HG02610 (cell line): ENCODE measurements at regions not wholly inside any gene's neighbourhood (a gene's known extent, or its start where the extent isn't known, plus 50 kb on each side); places are given as distances from the start of the nearest gene placed in this dataset.

ENCODE experiments used
- ATAC-seq: cut with Tn5 transposase; IDR thresholded peaks from one replicate; pipeline ENCODE4 v1.9.1; 2021; ENCODE audit warnings: mild to moderate bottlenecking, moderate library complexity; ENCODE audit not compliant: unreplicated experiment

DNA sequence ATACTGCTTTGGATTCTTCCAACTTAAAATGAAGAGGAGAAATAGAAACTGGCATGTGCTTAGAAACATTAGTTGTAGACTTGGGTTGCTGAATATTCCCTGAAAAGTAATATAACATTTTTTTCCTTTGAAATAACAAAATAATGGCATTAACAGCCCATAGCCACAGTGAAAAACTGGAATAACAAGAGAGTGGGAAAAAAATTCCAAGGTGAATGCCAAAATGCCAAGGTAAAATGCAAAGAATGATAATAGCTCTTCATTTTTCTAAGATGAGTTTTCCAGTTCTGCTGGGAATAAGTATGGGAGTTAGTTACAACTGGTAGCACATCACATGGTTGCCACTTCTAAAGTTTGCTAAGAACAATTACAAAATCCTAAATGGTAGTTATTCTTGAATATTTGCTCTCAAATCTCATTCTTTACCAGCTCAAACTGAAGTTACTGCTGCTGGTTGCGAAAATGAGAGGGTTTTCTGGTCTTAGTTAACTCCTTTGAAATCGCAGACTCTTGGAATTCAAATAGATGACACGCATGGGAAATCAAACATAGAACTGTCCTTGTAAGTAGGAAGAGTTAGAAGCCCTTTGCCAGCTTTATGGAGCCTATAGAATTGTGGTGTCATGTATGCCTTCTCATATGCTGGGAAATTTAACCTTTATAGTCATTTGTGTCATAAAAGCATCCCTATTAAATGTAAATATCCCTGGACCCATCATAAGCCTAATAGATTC, 165.0 kb upstream of the DCN start:
- ATAC-seq: no peak

DNA sequence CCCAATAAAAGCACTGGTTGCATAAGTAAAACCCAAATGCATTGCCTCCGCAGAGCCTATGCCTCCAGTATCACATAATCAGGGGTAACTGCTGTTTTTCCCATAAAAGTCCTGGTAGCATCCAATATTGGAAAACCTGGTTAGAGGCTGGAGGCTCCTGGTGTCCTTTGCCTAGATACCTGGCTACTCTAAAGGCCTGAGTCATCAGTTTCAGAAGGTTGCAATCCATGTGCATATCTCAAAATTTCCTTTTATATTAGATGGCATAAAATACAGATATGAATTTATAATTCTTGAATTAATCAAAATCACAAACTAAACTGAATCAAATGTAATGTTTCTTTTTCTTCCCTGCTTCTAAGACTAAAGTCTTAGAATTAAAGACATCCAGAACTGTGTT, 164.2 kb upstream of the DCN start:
- ATAC-seq: no peak

DNA sequence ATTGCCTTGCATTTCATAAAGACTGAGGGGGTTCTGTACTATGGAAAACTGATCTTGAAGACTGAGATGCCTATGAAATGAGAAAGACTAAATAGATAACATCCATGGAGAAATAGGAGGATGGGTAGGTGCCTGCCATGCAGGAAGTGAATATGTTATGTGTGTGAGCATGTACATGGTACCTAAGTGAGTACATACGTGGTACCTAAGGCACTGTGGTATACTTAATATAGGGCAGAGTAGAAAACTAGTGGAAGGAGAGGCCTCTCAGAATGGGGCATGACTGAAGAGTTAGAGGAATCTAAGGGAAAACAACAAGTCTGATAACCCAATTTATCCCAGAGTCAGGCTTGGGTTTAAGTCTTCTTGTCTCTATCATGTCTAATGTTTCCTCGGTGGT, 161.8 kb upstream of the DCN start:
- no peak for ATAC-seq

DNA sequence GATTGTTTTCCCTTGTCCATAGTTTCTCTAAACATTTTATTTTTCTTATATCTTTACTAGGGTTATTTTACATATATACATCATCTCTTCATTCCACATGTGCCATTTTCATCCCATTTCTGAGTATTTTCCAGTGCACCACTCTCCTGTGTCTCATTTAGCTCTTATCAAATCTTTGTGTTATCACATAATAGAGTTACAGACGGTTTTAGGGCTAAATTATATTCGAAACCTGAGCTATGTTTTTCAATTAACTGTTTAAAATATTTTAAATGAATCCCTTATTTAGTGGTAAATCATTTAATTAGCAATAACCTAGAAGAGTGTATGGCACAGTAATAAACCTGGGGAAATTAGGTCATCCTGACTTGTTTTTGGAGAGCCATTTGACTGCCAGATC, 160.4 kb upstream of the DCN start:
- no peak for ATAC-seq

DNA sequence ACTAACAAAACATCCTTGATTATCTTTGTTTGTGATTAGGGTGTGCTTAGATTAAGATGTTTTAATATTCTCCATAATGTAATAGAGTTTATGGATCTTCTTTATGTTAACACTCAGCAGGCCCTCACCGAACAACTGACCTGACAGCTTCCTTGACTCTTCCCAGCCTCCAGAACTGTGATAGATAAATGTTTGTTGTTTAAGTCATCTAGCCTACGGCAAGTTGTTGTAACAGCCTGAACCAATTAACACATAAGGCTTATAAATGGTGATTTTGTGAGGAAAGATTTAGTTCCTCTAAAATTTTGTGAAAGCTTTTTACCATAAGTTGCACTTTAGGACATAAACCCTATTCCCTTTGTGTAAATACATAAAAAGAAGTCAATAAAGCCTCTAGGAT, 156.5 kb upstream of the DCN start:
- ATAC-seq: no peak

DNA sequence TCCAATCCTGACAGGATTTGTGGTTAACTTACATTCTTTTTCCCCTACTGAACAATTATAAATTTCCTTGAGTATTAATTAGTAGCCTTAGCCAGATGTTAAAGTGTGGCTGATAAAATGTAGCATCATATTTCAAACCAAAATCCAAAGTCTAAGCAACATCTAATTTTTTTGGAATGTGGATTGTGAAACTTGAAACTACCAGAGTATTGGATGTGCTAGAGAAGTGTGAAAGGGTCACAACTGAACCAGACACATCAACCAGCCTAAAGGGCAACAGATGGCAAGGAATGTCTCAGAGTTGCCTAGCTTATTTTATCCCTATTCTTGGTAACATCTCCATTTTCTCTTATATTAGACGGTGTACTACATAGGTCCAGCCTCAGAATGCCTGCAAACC, 153.1 kb upstream of the DCN start:
- no peak for ATAC-seq

DNA sequence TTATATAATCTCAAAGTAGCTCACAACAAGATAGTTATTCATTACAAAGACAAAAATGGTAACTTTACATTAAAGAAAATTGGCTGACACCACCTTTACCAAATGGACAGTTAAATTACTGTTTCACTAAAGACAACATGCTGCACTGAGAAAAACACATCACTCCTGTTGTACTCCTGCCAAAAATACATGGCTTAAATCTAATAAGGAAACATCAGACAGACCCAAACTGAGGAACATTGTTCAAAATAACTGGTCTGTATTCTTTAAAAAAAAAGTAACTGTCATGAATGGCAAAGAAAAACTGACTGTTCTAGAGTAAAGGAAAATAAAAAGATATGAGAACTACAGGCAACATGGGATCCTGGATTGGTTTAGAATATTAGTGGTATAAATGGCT, 151.3 kb upstream of the DCN start:
- ATAC-seq: no peak

DNA sequence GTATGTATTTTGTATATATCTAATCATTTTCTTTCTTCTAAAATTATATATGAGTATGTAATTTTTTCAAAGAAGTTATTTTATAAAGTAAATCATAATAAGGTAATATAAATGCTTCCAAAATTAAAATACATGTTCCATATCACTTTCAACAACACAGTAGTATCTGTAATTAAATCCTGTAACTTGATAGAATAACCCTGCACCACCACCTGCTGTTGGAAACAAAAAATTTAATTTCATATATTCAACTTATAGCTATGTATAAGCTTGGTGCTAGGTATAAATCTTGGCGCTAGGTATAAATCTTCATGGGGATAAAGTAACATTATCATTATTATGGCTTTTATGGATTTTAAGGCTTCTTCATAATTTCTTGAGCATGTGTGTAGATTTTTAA, 149.7 kb upstream of the DCN start:
- no peak for ATAC-seq

DNA sequence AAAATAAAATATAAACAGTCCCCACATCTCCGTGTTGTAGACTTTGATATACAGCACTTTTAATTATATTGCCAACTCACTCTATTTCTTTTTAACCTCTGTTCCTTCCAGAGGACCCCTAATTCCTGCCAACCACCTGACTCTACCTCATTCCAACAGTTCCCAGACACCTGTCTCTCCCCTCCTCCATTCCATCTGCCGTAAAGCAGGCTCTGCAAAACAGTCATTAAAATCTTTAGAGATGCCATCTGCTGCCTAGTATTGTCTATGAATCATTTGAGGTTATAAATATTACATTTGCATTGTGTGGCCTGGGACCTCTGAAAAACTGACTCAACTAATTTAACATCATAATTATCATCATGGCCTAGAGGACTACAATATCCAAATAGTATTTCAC, 148.8 kb upstream of the DCN start:
- no peak for ATAC-seq

DNA sequence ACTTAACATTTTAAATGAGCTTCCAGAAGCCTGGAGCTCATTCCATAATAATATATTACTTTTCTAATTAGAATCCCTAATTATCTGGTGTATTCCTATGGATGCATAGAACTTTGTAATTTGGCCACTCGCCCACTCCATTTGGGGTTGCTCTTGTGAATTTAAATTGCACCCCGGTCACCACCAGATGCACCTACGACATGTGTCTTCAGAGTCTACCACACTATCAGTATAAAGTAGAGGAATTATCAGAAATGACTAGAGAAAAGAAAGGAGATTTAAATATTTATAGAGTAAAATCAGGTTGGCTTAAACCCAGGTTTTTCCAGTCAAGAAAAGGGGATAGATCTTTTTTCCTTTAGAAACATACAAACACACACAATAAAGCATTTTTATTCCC, 145.8 kb upstream of the DCN start:
- no peak for ATAC-seq

DNA sequence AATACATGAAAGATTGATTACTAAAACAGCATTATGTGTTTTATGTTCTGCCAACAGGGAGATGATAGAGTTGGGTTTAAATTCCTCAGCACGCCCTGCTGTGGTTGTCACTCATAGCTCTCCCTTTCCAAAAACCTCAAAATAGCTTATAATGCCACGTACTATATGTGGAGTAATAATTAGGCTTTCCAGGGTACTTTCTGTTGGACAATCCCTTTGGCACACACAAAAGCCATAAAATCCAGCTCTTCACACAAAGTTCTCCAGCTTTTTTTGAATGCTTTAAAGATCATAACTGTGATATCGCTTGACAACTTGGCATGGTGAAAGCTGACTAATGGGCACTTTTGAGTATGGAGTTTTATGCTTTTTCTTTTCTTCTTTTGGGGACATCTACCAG, 145.3 kb upstream of the DCN start:
- ATAC-seq: no peak

DNA sequence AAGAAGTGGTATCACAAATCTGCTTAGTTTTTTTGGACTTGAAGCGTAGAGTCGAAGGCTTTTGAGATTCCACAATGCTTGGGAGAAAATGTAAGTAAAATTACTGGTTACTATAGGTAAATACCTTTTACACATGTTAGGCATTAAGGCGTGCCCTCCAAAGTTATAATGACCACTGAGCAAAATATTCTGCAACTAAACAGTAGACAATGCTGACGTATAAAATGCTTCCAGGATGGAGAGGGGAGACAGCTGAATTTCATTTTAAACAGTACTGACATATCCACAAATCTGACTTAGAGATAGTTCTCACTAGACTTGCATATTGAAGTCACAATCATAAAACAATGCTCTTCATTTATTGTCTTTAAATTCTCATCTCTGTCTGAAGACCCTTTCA, 144.5 kb upstream of the DCN start:
- ATAC-seq: no peak

DNA sequence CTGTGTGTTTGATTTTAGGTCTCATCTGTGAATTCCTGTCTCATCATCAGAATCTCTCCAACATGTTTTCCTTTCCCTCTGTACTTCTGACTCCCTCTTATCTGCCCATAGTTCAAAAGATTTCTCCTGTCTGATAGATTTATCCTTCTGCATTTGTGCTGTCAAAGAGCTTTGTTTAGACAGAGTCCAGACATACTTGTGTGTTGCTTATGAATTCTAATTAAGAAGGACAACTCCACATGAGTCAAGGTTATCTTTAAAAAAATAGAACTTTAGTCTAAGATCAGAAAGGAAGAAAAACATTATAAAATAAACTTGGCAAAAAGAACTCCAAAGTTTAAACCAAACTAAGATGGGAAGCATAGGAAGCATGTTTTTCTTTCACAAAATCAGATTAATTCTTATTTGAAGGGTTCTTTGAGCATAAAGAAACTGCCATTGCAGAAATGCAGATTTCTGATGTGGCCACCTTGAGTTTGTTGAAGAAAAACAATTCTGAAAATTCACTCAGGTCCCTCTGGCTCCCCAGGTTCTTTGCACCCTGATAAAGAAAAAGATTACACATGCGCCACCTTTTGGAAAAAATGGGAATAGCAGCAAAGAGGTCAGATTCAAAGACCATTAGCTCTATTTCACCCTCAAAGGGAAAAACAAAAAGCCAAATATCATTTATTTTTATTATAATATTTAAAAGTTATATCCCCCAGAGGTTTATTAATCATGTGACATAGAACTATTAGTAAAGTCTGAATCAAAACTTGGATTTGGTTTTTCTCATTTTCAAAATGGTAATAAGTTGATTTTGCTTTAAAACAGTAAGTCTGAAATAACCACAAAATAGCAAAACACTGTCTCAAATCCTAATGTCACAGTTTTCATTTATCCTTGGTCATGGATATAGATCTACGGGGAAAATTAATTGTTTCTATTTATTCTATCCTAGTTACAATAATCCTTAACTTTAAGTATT, 143.7 kb upstream of the DCN start:
- ATAC-seq: no peak

DNA sequence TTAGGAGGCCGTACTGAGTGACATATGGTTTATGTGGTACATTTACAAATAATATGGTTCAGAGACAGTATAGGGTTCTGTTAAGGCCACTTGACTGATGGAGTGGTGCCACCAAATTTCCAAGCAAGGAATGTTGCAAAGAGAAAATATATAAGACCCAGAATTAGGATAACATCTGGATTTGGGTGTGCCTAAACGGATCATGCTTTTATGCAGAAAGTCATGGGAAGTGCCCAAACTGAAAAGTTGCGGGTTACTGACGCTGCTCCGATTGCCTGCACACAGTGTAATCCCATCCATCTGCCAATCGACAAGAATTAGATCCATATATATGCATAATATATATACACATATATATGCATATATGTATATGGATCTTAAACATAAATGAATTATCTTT, 138.4 kb upstream of the DCN start:
- ATAC-seq: no peak

DNA sequence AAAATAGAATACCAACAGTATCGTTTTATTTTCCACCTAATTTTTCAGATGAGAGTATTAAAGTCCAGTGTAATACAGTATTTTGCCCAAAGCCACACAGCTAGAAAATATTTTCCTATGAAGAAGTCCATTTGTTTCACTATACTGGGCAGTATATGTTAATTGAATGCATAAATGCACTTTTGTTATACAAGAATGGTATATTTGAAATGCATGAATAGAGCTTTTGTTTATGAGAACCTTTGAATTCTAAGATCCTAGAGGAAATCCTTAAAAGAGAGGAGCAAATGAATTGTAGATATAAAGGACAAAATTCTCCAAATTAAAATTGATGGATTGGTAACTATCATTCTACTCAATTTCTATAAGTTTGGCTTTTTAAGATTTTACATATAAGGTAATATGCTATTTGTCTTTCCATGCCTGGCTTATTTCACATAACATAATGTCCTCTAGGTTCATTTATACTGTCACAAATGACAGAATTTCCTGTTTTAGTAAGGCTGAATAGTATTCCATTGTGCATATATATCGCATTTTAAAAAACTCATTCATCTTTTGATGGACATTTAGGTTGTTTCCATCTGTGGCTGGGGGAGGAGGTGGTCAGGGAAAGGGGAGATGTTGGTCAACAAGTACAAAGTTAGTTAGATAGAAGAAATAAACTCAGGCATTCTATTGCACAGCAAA, 136.6 kb upstream of the DCN start:
- no peak for ATAC-seq

DNA sequence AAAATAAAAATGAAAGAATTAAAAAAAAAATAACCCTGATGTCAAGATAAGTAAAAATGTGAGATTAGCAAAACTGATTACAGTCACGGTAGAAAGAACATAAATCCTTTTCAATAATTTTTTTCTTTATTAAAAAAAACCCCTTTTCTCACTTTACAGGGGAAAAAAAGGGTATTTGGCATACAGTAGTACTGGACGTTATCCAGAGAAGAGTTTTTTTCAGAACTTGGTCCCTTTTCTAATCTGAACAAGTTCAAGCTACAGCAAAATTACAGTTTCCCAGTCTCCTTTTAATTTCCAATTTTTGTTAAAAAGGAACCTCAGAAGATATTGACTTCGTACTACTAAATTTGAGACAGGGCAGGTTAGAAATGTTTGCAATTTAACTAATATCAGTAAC, 134.7 kb upstream of the DCN start:
- ATAC-seq: no peak

DNA sequence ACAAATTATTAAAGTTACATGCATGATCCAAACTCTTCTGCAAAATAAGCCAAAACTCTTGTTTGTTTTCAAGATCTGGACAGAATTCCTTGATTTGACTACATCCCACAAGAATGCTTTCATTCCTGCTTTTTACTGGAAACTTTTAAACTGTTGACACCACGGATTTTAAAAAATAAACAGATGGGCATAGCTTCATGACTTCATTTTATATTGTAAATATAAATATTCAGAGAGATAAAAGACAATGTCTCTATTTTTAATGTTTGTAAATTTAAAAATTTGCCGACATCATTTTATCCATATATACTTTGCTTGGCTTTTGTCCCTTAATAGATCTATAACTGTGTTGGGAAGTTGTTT, 134.3 kb upstream of the DCN start:
- no peak for ATAC-seq

DNA sequence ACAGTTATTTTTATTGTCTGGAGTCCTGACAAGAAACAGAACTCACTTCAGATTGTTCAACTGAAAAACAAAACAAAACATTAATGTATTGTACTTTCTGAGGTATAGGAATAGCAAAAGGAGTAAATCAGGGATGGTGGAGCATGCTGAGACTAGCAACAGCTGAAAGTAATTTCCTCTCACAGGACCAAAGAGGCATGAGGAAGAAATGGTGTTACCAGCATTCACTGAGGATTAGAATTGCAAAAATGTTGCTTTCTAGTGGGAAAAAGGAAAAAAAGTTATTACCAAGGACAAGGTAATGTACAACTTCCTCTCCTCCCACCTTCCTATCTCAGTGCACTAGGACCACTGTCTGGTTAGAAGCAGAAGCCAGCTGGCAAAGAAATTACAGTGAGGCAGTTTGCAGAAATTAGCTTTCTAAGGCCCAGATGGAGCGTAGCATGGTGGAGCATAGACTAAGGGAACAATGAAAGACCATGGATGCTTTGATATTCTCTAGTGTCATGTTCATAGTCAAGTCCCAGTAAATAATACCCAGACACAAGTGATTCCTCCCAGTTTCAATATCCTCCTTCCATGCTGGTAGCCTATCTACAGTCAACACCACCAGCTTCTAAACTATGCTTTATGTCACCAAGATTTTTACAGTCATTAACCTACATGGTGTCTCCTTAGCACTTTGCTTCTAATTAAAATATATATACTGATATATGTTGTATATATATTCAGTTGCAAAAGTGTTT, 133.7 kb upstream of the DCN start:
- no peak for ATAC-seq

DNA sequence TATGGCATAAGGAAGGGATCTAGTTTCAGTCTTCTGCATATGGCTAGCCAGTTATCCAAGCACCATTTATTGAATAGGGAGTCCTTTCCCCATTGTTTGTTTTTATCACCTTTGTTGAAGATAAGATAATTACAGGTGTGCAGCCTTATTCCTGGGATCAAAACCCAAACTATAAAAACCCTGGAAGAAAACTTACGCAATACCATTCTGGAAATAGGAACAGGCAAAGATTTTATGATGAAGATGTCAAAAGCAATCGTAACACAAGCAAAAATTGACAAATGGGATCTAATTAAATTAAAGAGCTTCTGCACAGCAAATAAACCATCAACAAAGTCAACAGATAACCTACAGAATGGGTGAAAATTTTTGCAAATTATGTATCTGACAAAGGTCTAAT, 128.5 kb upstream of the DCN start:
- no peak for ATAC-seq

DNA sequence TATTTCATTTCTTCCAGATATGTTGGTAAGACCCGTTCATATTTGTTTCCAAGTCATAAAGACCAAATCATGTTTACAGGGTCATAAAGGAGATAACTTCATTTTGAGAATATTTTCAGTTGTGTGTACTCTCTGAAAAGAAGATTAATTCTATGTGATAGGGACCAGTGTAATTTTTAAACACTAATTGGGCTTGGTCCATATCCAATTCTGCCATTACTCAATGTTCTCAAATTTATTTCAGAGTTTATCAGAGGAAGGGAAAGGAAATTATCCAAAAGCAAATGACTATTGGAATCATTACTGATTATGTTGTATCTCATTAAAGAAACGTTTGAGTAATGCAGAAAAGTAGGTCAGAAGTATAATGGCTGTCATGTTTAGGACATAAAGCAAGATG, 126.8 kb upstream of the DCN start:
- no peak for ATAC-seq
